Astrocyte of the spinal cord (primary cell): ENCODE measurements at regions not wholly inside any gene's neighbourhood (a gene's known extent, or its start where the extent isn't known, plus 50 kb on each side); places are given as distances from the start of the nearest gene placed in this dataset.
"Not testable (repeated sequence)": the region's sequence is repeated elsewhere in the genome, so short reads cannot be mapped to it uniquely, and the experiment has no call there.

Source experiments
- DNase-seq: peaks from one replicate; pipeline ENCODE4 v3.0.0; 2011; ENCODE audit warnings: low read depth, low spot score
- H3K4me3 ChIP-seq: 2 replicates; pipeline ENCODE4 v1.5.1; 2011; ENCODE audit warnings: low read depth, mild to moderate bottlenecking, low read length, moderate library complexity
- in situ Hi-C: cut with HindIII; loops from 2 replicates; pipeline ENCODE4 v1.10.0; 2017; ENCODE audit warnings: low sequenced_read_pairs
- TF ChIP-seq, protein P1 (sequence below): IDR thresholded peaks from 2 replicates; pipeline ENCODE4 v1.5.1; 2012; ENCODE audit warnings: low read depth, mild to moderate bottlenecking, low read length, inconsistent platforms

DNA sequence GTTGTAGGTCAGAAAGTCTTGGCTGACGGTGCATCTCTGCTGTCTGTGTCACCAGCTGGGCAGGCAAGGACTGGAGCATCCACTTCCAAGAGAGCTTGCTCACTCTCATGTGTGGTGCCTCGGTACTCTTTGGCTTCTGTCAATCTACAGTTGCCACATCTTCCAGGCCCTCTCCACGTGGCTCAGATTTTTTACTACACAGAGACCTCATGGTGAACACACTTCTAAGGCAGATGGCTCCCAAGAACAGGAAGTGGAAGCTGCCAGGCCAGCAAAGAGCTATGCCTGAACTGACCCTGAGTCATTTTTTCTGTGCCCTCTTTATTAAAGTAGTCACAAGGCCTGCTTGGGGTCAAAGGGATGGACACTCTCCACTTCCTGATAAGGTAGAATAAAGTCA lies 351.5 kb upstream of the AUTS2 start:
- no peak overlapping the region for H3K4me3 ChIP-seq
- TF ChIP-seq, protein P1, sequence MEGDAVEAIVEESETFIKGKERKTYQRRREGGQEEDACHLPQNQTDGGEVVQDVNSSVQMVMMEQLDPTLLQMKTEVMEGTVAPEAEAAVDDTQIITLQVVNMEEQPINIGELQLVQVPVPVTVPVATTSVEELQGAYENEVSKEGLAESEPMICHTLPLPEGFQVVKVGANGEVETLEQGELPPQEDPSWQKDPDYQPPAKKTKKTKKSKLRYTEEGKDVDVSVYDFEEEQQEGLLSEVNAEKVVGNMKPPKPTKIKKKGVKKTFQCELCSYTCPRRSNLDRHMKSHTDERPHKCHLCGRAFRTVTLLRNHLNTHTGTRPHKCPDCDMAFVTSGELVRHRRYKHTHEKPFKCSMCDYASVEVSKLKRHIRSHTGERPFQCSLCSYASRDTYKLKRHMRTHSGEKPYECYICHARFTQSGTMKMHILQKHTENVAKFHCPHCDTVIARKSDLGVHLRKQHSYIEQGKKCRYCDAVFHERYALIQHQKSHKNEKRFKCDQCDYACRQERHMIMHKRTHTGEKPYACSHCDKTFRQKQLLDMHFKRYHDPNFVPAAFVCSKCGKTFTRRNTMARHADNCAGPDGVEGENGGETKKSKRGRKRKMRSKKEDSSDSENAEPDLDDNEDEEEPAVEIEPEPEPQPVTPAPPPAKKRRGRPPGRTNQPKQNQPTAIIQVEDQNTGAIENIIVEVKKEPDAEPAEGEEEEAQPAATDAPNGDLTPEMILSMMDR = no peak
- DNase-seq = no peak
- in situ Hi-C loops = no loop called here

DNA sequence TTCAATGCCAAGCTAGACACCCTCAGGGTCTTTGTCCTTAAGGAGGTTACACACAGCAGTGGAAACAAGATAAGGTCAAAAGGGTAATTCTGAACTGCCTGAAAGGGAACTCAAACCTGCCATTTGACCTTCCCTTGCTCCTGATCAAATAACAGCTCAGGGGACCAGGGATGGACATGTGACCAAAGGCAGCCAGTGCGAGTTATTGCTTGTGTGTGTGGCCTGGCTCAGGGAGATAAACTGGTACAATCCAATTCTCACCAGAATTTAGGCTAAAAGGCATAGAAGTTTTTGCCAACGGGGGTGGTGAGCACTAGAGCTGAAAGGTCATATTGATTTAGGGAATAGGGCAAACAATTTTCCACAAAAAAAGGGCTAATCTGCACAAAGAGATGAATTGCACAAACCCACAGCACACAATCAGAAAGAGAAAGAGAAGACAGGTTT lies 349.9 kb upstream of the AUTS2 start:
- DNase-seq, in situ Hi-C loops, H3K4me3 ChIP-seq: not testable (repeated sequence)

DNA sequence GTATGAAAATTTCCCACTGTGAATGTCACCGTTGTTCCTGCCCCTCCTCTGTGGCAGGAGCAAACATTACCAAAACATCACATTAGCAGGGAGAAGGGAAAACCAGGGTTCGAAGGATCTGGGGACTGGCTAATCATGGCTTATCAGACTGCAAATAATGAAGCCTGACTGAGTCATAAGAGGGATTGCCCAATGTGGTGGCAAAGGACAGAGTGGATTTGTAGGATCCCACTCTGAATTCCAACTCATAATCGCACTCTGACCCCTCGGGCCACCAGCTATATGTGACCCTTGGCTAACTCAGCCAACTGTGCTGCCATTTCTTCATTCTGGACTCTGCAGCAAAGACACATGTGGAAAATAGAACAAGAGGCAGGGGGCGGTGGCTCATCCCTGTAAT lies 347.3 kb upstream of the AUTS2 start:
- DNase-seq = no peak
- TF ChIP-seq, protein P1 = no peak
- no peak overlapping the region for H3K4me3 ChIP-seq
- in situ Hi-C loops = no loop called here

DNA sequence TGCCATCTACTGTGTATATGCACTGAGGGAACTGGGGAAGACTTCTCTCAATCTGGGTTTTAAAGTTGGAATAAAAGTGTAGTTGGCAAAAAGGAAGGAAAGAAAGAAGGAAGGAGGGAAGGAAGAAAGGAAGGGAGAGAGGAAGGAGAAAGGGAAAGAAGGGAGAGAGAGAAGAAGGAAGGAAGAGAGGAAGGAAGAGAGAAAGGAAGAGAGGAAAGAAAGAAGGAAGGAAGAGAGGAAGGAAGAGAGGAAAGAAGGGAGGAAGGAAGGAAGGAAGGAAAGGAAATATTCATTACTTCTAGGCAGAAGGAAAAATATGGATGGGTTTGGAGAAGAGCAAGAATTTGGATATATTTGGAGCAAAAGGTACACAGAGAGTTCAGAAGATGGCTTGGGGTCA lies 343.6 kb upstream of the AUTS2 start:
- DNase-seq = no peak
- in situ Hi-C loops = no loop called here
- TF ChIP-seq, protein P1 = no peak
- no peak overlapping the region for H3K4me3 ChIP-seq

DNA sequence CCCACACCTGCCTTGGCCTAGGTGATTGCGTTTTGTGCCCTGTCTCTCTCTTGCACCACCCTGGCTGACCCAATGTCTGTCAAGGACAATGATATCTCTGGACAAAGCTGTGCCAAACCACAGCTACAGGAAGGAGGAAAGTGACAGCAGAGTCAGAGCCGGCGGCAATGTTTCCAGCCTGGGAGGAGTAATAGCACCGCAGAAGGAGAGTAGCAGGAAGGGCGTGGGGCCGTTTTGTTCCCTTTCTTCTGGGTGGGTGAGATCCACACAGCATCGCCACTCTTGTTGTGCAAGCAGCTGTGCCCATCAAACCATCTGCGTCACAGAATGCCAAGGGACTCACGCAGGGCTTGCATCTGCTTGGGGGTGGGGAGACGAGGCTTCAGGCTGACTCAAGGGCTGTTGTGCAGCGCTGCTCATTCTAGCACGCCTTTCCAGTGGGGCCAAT lies 341.6 kb upstream of the AUTS2 start:
- DNase-seq = no peak
- in situ Hi-C loops = no loop called here
- TF ChIP-seq, protein P1 = no peak

DNA sequence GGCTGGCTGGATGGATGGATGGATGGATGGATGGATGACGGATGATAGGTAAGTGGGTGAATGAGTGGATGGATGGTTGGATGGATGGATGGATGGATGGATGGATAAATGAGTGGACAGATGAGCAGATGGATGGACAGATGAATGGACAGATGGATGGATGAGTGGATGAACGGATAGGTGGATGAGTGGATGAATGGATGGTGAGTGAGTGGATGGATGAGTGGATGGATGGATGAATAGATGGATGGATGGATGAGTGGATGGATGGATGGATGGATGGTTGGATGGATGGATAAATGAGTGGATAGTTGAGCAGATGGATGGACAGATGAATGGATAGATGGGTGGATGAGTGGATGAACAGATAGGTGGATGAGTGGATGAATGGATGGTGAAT lies 340.7 kb upstream of the AUTS2 start:
- H3K4me3 ChIP-seq = no peak overlapping the region
- TF ChIP-seq, protein P1 = no peak
- in situ Hi-C loops = no loop called here

More for the DNA sequence above, 341.6 kb upstream of the AUTS2 start:
- no peak overlapping the region for H3K4me3 ChIP-seq

DNA sequence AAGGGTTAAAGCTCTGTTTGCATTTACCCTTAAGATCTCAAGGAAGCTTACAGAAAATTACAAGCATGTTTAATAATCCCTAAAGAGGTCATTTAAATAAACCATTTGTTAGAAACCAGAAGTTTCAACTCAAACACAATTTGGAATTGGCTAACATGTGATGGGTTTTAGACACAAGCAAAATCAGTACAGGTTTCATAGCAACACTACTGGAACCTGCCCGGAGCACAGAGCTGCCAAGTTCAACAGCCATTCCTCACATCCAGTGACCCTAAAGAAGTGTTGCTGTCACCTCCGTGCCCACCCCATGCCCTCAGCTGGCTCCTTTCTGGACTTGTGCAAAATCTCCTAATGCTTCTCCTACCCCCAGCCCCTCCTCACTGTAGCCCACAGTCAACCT lies 338.8 kb upstream of the AUTS2 start:
- no peak for DNase-seq
- in situ Hi-C loops = no loop called here
- H3K4me3 ChIP-seq = no peak overlapping the region
- TF ChIP-seq, protein P1 = no peak

More for the DNA sequence above, 340.7 kb upstream of the AUTS2 start:
- no peak for DNase-seq
